ENCODE measurements at regions not wholly inside any gene's neighbourhood (a gene's known extent, or its start where the extent isn't known, plus 50 kb on each side); places are given as distances from the start of the nearest gene placed in this dataset.

DNA sequence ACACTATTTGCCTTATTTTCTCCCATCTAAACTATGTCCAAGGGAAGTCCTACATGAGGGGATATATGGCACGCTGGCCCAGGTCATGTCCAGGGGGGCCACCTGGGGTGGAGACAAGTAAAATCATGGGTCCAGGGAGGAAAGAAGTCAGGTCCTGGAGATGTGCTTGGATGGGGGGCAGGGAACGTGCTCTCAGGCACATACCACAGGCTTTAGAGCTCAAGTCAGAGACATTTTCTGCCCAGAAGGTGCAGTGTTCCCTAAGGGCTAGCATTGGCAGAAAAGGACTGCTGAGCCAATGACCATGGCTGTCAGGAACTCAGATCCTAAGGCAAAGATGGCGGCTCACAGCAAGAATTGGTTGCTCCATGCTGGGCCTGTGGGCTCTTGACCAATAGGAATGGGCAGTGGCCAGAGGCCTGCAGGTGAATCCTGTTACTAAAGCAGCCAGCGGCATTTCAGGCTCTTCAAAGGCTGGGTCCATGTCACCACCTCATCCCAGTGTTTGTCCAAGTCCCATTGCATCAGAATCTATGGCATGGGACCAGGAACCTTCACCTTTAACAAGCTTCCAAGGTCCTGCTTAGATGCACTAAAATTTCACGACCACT lies 175.0 kb downstream of the RPLP1 start:
- no peak for TF ChIP-seq POLR2A (IDR thresholded peaks at IDR 0.05)
- TF ChIP-seq CTCF (IDR thresholded peaks at IDR 0.05), result no peak

Data from tibial nerve (tissue), 3 donors.